MM.1S (cell line): ENCODE measurements at regions not wholly inside any gene's neighbourhood (a gene's known extent, or its start where the extent isn't known, plus 50 kb on each side); places are given as distances from the start of the nearest gene placed in this dataset.

Source experiments
- DNase-seq: peaks from one replicate; pipeline ENCODE4 v3.0.0-alpha.2; 2015
- H2AFZ ChIP-seq: fragments of 300-600 bp; sonication (generic); 2 replicates; pipeline ENCODE4 v1.6.0; 2016; ENCODE audit warnings: antibody characterized with exemption, low read length
- H3F3A ChIP-seq: fragments of 300-600 bp; sonication (generic); 2 replicates; pipeline ENCODE4 v1.6.1; 2016; ENCODE audit warnings: mild to moderate bottlenecking, antibody characterized with exemption, low read length, moderate library complexity, mixed read lengths; ENCODE audit not compliant: insufficient read depth
- H3K27ac ChIP-seq: fragments of 300-600 bp; sonication (generic); 2 replicates; pipeline ENCODE4 v1.5.1; 2016; ENCODE audit warnings: mild to moderate bottlenecking, low read length
- H3K27me3 ChIP-seq: fragments of 300-600 bp; sonication (generic); replicated peaks from 2 replicates; pipeline ENCODE4 v1.6.0; 2016; ENCODE audit warnings: low read length; ENCODE audit not compliant: insufficient read depth
- H3K36me3 ChIP-seq: fragments of 300-600 bp; sonication (generic); replicated peaks from 2 replicates; pipeline ENCODE4 v1.6.1; 2016; ENCODE audit warnings: mild to moderate bottlenecking, low read length, mixed read lengths; ENCODE audit not compliant: insufficient read depth
- H3K4me1 ChIP-seq: fragments of 300-600 bp; sonication (generic); 2 replicates; pipeline ENCODE4 v1.6.1; 2016; ENCODE audit warnings: low read length, mixed read lengths
- H3K4me2 ChIP-seq: fragments of 300-600 bp; sonication (generic); 2 replicates; pipeline ENCODE4 v1.6.0; 2016; ENCODE audit warnings: low read depth, low read length
- H3K4me3 ChIP-seq: fragments of 300-600 bp; sonication (generic); 2 replicates; pipeline ENCODE4 v1.5.1; 2016; ENCODE audit warnings: low read length, mixed read lengths
- H3K79me2 ChIP-seq: fragments of 300-600 bp; sonication (generic); 2 replicates; pipeline ENCODE4 v1.6.1; 2016; ENCODE audit warnings: mixed run types, low read length, mixed read lengths
- H3K9ac ChIP-seq: fragments of 300-600 bp; sonication (generic); 2 replicates; pipeline ENCODE4 v1.6.1; 2016; ENCODE audit warnings: low read length, mixed read lengths
- H3K9me2 ChIP-seq: fragments of 300-600 bp; sonication (generic); replicated peaks from 2 replicates; pipeline ENCODE4 v1.6.1; 2016; ENCODE audit warnings: mild to moderate bottlenecking, low read length, mixed read lengths; ENCODE audit not compliant: insufficient read depth
- H3K9me3 ChIP-seq: fragments of 300-600 bp; sonication (generic); replicated peaks from 2 replicates; pipeline ENCODE4 v1.6.1; 2016; ENCODE audit warnings: mild to moderate bottlenecking, low read length, mixed read lengths; ENCODE audit not compliant: insufficient read depth
- H4K20me1 ChIP-seq: fragments of 300-600 bp; sonication (generic); 2 replicates; pipeline ENCODE4 v1.6.1; 2016; ENCODE audit warnings: mild to moderate bottlenecking, low read length, moderate library complexity, mixed read lengths; ENCODE audit not compliant: insufficient read depth
- EZH2 ChIP-seq: fragments of 300-600 bp; sonication (generic); optimal IDR thresholded peaks from 2 replicates; pipeline ENCODE3; 2017; ENCODE audit warnings: low read depth, mild to moderate bottlenecking, antibody characterized with exemption, low read length, mixed read lengths
- EZH2phosphoT487 ChIP-seq: fragments of 300-600 bp; sonication (generic); IDR thresholded peaks from 2 replicates; pipeline ENCODE4 v1.6.1; 2018; ENCODE audit warnings: antibody characterized with exemption, low read length
- TF ChIP-seq, protein P1 (sequence below): fragments of 300-600 bp; sonication (generic); IDR thresholded peaks from 2 replicates; pipeline ENCODE4 v1.5.1; 2016; ENCODE audit warnings: antibody characterized with exemption, low read length, mixed read lengths

DNA sequence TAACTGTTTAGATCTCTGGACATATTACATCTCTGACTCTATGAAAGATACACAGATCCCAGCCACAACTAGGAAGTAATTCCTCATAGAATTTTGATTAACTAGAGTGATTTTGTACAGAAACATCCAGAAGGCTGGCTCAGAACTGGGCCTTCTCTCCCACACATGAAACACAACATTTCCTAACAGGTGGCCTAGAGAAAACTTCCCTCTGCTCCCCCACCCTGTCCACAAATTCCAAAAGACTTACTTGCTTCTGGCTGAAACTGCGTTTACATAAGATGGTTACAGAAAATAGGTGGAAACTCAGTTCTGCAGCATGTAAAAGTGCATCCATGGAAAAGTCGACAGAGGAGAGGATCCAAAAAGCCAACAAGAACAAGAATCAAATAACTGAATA lies 132.9 kb downstream of the FZD1 start:
- Histone ChIP-seq H3F3A (no peaks in the 10 kb centered on the region), H3K9ac (no peak overlapping the region), H3K4me3 (no peak overlapping the region), H3K79me2 (no peaks in the 10 kb centered on the region), H3K9me3 (no peaks in the 10 kb centered on the region), H3K4me2 (no peak overlapping the region), H3K9me2 (no peaks in the 10 kb centered on the region), H3K4me1 (no peaks in the 10 kb centered on the region), H3K36me3 (no peaks in the 10 kb centered on the region), H2AFZ (no peak overlapping the region), H3K27me3 (no peaks in the 10 kb centered on the region), H4K20me1 (no peaks in the 10 kb centered on the region), H3K27ac (no peak overlapping the region)
- DNase-seq = no peak
- TF ChIP-seq EZH2 = no peak
- TF ChIP-seq, protein P1, sequence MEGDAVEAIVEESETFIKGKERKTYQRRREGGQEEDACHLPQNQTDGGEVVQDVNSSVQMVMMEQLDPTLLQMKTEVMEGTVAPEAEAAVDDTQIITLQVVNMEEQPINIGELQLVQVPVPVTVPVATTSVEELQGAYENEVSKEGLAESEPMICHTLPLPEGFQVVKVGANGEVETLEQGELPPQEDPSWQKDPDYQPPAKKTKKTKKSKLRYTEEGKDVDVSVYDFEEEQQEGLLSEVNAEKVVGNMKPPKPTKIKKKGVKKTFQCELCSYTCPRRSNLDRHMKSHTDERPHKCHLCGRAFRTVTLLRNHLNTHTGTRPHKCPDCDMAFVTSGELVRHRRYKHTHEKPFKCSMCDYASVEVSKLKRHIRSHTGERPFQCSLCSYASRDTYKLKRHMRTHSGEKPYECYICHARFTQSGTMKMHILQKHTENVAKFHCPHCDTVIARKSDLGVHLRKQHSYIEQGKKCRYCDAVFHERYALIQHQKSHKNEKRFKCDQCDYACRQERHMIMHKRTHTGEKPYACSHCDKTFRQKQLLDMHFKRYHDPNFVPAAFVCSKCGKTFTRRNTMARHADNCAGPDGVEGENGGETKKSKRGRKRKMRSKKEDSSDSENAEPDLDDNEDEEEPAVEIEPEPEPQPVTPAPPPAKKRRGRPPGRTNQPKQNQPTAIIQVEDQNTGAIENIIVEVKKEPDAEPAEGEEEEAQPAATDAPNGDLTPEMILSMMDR = no peak
- no peak for TF ChIP-seq EZH2phosphoT487

DNA sequence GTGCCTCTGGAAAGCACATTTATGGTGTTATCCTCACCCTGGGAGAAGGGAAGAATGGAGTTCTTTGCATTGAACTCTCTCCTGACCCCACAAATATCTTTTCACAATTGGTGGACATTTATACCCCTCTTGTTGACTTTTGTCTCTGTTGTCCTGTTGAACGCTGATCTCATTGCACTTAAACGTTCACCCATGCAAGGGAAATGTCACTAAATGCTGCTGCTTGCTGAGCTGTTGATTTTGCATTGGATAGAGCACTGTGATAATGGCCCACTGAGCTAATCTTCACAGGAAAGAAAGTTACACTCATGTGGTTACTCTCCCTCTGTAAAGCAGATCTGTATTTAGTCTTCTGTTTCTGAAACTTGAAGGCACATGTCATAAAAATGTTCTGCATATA lies 133.4 kb downstream of the FZD1 start:
- H3K9me3 ChIP-seq = no peaks in the 10 kb centered on the region
- H4K20me1 ChIP-seq = no peaks in the 10 kb centered on the region
- H3K27me3 ChIP-seq = no peaks in the 10 kb centered on the region
- no peaks in the 10 kb centered on the region for H3K9me2 ChIP-seq
- H3K9ac ChIP-seq = no peak overlapping the region
- H3K27ac ChIP-seq = no peak overlapping the region
- no peak for DNase-seq
- no peak overlapping the region for H2AFZ ChIP-seq
- no peak overlapping the region for H3K4me3 ChIP-seq
- no peaks in the 10 kb centered on the region for H3K4me1 ChIP-seq
- H3F3A ChIP-seq = no peaks in the 10 kb centered on the region
- H3K79me2 ChIP-seq = no peaks in the 10 kb centered on the region
- H3K36me3 ChIP-seq = no peaks in the 10 kb centered on the region
- H3K4me2 ChIP-seq = no peak overlapping the region
- TF ChIP-seq, protein P1 = no peak
- TF ChIP-seq EZH2phosphoT487 (no peak), EZH2 (no peak)

DNA sequence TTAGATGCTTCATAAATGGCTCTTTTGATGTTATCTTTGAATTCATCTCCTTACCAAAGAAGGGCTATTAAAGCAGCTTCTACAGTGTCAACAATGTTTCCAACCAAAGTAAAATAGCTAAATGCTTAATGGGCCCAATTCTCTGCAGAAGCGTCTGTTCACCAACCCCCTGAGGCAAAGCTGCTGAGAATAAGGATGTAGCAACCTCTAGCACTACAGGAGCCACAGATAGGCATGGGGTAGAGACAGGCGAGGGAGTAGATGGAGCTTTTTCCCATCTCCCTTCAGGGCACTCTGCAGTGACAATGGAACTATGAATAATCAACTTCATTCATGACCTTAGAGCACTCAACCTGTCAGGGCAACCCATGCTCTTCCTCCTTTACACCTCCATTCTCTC lies 134.1 kb downstream of the FZD1 start:
- H3K9me2 ChIP-seq = no peaks in the 10 kb centered on the region
- H3K9me3 ChIP-seq = no peaks in the 10 kb centered on the region
- no peaks in the 10 kb centered on the region for H3K27me3 ChIP-seq
- H3F3A ChIP-seq = no peaks in the 10 kb centered on the region
- TF ChIP-seq EZH2phosphoT487 (no peak), EZH2 (no peak)
- TF ChIP-seq, protein P1 = no peak
- H3K79me2 ChIP-seq = no peaks in the 10 kb centered on the region
- H3K36me3 ChIP-seq = no peaks in the 10 kb centered on the region
- H4K20me1 ChIP-seq = no peaks in the 10 kb centered on the region
- H3K4me2 ChIP-seq = no peak overlapping the region
- H3K4me3 ChIP-seq = no peak overlapping the region
- no peak overlapping the region for H3K27ac ChIP-seq
- no peak overlapping the region for H3K9ac ChIP-seq
- no peak for DNase-seq
- no peak overlapping the region for H2AFZ ChIP-seq
- H3K4me1 ChIP-seq = no peaks in the 10 kb centered on the region
